ENCODE measurements at regions not wholly inside any gene's neighbourhood (a gene's known extent, or its start where the extent isn't known, plus 50 kb on each side); places are given as distances from the start of the nearest gene placed in this dataset.
A peak's percentile ranks its signal among the peaks of the same experiment; 100 is the strongest.

GRCh38 chr1:229035748-229036082, 235.2 kb upstream of the RAB4A start:
- no peak for ATAC-seq

GRCh38 chr1:229037806-229038405, 233.0 kb upstream of the RAB4A start:
- ATAC-seq, result no peak

GRCh38 chr1:229040630-229041358, 230.1 kb upstream of the RAB4A start:
- no peak for ATAC-seq

- no peak for ATAC-seq
These were observed 229.0 kb upstream of the RAB4A start for GRCh38 chr1:229041946-229042345.

- ATAC-seq, result no peak
These were observed 228.4 kb upstream of the RAB4A start for GRCh38 chr1:229042482-229042881.

GRCh38 chr1:229043115-229043514, 227.8 kb upstream of the RAB4A start:
- no peak for ATAC-seq

GRCh38 chr1:229046251-229046853, 224.6 kb upstream of the RAB4A start:
- ATAC-seq, result no peak

- ATAC-seq, result no peak
These were observed 223.6 kb upstream of the RAB4A start for GRCh38 chr1:229047161-229047839.

- no peak for ATAC-seq
These were observed 222.9 kb upstream of the RAB4A start for GRCh38 chr1:229047840-229048620.

- ATAC-seq, result no peak
These were observed 222.0 kb upstream of the RAB4A start for GRCh38 chr1:229048896-229049295.

GRCh38 chr1:229056046-229056445, 214.9 kb upstream of the RAB4A start:
- no peak for ATAC-seq

- ATAC-seq, result peak in 1 of 2 donors; percentile 51
These were observed 212.8 kb upstream of the RAB4A start for GRCh38 chr1:229058111-229058561.

- ATAC-seq, result no peak
These were observed 212.2 kb upstream of the RAB4A start for GRCh38 chr1:229058729-229059128.

GRCh38 chr1:229059671-229060539, 211.0 kb upstream of the RAB4A start:
- ATAC-seq, result no peak

- ATAC-seq, result no peak
These were observed 208.8 kb upstream of the RAB4A start for GRCh38 chr1:229062135-229062534.

GRCh38 chr1:229063154-229063773, 207.6 kb upstream of the RAB4A start:
- no peak for ATAC-seq

- no peak for ATAC-seq
These were observed 206.4 kb upstream of the RAB4A start for GRCh38 chr1:229064320-229065168.

- ATAC-seq, result no peak
These were observed 205.3 kb upstream of the RAB4A start for GRCh38 chr1:229065613-229066012.

- ATAC-seq, result no peak
These were observed 204.3 kb upstream of the RAB4A start for GRCh38 chr1:229066591-229066990.

- no peak for ATAC-seq
These were observed 203.4 kb upstream of the RAB4A start for GRCh38 chr1:229067546-229067945.

All from activated CD4-positive, CD25-positive, alpha-beta regulatory T cell treated with anti-CD3 and anti-CD28 coated beads, Interleukin-2, amount 50 U/mL, for 24 hours (primary cell).